ENCODE measurements at regions not wholly inside any gene's neighbourhood (a gene's known extent, or its start where the extent isn't known, plus 50 kb on each side); places are given as distances from the start of the nearest gene placed in this dataset.

GRCh38 chr1:232112076-232112475 lies 485.5 kb downstream of the DISC1 start:
- Mint-ChIP-seq H3K36me3 (no peaks in the 10 kb centered on the region), H3K27me3 (peaks cover 29% of the 10 kb centered on the region), H3K4me1 (ENCODE audit: unreplicated experiment) (peaks cover 30% of the 10 kb centered on the region), H3K27ac (no peak overlapping the region), H3K9me3 (no peaks in the 10 kb centered on the region), H3K4me3 (no peak overlapping the region)
- no peak for DNase-seq (ENCODE audit: extremely low spot score, unreplicated experiment)
- TF ChIP-seq CTCF (conservative IDR thresholded peaks at IDR 0.05): no peak

DNA sequence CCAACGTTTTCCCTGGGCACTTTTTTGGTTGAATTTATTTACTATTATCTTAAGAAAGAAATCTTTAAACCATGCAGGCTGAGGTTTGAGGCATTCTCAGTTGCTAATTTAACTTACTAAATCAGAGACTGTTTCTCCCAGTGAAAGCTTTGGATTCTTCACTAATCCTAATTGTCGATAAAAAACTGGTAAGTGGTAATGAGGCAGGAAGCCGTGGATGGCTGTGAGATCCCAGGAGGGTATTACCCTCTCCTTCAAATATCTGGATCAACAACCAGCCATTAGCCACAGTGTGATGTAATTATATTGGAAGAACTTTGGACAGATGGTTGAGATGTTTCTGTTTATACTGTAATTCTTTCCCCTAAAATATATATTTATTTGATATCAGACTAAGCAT lies 485.0 kb downstream of the DISC1 start:
- no peak for DNase-seq (ENCODE audit: extremely low spot score, unreplicated experiment)
- Mint-ChIP-seq H3K27ac (no peak overlapping the region), H3K36me3 (no peaks in the 10 kb centered on the region), H3K9me3 (no peaks in the 10 kb centered on the region), H3K4me3 (no peak overlapping the region), H3K4me1 (ENCODE audit: unreplicated experiment) (peaks cover 30% of the 10 kb centered on the region), H3K27me3 (peaks cover 29% of the 10 kb centered on the region)
- no peak for TF ChIP-seq CTCF (conservative IDR thresholded peaks at IDR 0.05)

GRCh38 chr1:232110281-232111090 lies 483.9 kb downstream of the DISC1 start:
- H3K36me3 Mint-ChIP-seq: no peaks in the 10 kb centered on the region
- peak; percentile 68 for DNase-seq (ENCODE audit: extremely low spot score, unreplicated experiment)
- TF ChIP-seq CTCF (conservative IDR thresholded peaks at IDR 0.05): no peak
- H3K4me3 Mint-ChIP-seq: no peak overlapping the region
- peaks cover 36% of the 10 kb centered on the region for H3K4me1 Mint-ChIP-seq (ENCODE audit: unreplicated experiment)
- H3K27ac Mint-ChIP-seq: no peak overlapping the region
- peaks cover 40% of the 10 kb centered on the region for H3K27me3 Mint-ChIP-seq
- no peaks in the 10 kb centered on the region for H3K9me3 Mint-ChIP-seq

DNA sequence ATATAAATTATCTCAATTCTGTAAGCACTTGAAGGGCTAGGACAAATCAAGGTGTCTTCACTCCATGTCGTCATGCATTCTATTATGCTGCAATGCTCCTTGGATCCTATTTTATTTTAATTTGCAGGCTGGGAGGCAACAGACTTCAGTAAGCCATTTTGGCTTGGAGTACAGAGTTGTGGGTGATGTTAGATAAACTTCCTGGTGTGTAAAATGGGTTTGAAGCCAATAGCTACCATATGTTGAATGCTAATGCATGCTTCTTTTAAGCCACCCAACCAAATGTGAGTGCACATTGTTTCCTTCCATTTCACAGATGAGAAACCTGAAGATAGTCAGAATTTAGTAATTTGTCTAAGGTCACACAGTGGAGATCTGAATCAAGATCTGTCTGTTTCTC lies 482.8 kb downstream of the DISC1 start:
- TF ChIP-seq CTCF (conservative IDR thresholded peaks at IDR 0.05): no peak
- H3K36me3 Mint-ChIP-seq: no peaks in the 10 kb centered on the region
- peaks cover 39% of the 10 kb centered on the region for H3K4me1 Mint-ChIP-seq (ENCODE audit: unreplicated experiment)
- no peak overlapping the region for H3K4me3 Mint-ChIP-seq
- no peaks in the 10 kb centered on the region for H3K9me3 Mint-ChIP-seq
- no peak for DNase-seq (ENCODE audit: extremely low spot score, unreplicated experiment)
- H3K27me3 Mint-ChIP-seq: peaks cover 48% of the 10 kb centered on the region
- H3K27ac Mint-ChIP-seq: no peak overlapping the region

GRCh38 chr1:232108598-232108997 lies 482.0 kb downstream of the DISC1 start:
- no peak overlapping the region for H3K4me3 Mint-ChIP-seq
- peaks cover 53% of the 10 kb centered on the region for H3K27me3 Mint-ChIP-seq
- no peaks in the 10 kb centered on the region for H3K36me3 Mint-ChIP-seq
- DNase-seq (ENCODE audit: extremely low spot score, unreplicated experiment): no peak
- TF ChIP-seq CTCF (conservative IDR thresholded peaks at IDR 0.05): no peak
- H3K9me3 Mint-ChIP-seq: no peaks in the 10 kb centered on the region
- H3K27ac Mint-ChIP-seq: no peak overlapping the region
- H3K4me1 Mint-ChIP-seq (ENCODE audit: unreplicated experiment): peaks cover 39% of the 10 kb centered on the region
